HG02840 (cell line): ENCODE measurements at regions not wholly inside any gene's neighbourhood (a gene's known extent, or its start where the extent isn't known, plus 50 kb on each side); places are given as distances from the start of the nearest gene placed in this dataset.

ENCODE experiments used
- ATAC-seq: cut with Tn5 transposase; IDR thresholded peaks from one replicate; pipeline ENCODE4 v1.9.1; 2021; ENCODE audit warnings: mild to moderate bottlenecking, moderate library complexity, moderate number of reproducible peaks; ENCODE audit not compliant: unreplicated experiment, low FRiP score

DNA sequence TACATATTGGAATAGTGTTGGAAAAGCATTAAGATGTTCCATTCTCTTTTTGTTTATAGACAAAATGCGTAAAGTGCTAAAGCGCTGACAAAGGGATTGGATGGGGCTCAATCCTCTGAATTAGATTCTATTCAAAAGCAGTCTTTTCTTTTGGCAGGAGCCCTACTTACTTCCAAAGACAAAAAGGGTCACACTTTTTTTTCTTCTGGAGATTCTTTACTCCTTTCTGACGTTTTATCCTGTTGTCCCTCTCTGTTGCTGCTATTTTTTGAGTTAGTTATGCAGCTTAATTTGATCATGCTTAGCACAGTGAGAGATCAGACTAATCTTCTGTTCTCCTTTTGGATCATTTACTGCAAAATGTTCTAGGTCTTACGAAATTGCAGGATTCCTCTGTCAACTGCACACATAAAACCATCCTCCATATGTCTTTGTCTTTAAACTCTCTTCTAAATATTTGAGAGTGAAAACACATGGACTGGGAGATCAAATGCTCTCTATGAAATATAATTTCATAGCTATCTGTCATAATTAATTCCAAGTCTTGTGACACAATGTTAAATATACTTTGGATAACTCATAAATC is 656.4 kb upstream of the ADGRL2 start:
- no peak for ATAC-seq

DNA sequence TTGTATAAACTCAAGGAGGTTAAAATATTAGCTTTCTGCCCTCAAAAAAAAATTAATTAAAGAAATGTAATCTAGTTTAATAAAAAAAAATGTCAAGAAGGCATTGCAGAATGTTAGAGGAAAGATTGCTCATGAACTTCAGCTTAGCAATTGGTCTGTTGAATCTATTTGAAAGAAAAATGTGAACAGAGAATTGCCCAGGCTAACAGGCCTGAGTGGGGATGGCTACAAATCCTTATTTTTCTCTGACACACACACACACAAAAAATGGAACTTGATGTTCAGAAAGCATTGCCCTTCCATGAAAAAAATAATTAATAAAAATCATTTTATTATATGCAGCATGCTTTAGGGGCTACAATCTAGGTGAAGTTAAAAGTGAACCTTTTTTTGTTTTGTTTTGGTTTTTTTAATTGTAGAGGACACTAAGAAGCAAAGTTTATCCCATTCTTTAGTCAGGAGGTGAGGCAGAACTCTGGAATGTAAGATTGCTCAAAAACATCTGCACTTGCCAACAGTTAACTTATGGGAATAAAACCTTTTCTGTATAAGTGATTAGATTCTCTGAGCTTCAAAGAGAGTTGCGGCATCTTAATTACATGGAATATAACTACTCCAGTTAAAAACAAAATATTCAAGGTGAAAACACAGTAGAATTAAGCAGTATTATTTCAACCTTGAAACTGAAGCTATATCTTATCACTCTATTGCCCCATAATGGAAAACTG is 658.5 kb upstream of the ADGRL2 start:
- no peak for ATAC-seq

DNA sequence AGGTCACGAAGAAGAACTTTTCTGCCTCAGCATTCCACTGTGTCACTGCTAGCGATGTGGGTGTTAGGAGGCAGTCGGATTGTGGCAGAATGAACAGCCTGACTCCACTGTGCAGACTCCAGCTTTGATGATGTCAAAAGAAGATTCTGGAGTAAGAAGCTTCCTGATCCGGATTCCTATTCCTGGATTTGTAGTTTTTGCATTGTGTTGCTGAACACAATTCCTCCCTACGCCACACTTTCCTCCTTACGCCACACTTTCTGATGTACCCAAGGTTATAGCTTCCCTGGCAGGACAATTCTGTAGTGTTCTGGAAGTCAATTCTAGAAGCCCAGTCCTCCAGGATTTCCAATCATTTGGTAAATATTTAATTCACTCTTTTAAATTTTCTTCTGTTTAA is 665.2 kb upstream of the ADGRL2 start:
- no peak for ATAC-seq

DNA sequence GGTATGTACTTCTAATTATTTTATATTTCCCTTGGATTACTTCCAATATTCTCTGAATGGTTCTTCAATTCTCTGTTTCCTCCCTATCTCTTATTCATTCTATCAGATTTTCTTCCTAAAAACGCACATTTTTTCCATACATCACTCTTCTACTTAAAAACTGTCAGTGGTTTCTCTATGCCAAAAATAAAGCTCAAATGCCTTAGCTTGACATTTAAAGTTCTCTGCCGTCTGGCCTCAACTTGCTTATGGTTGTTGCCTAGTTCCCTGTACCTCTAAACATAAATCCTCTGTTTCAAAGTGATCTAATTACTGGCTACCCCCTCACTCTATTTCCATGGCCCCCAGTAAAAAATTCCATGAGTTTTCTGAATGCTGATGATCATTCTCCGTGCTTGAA is 671.0 kb upstream of the ADGRL2 start:
- ATAC-seq: no peak

DNA sequence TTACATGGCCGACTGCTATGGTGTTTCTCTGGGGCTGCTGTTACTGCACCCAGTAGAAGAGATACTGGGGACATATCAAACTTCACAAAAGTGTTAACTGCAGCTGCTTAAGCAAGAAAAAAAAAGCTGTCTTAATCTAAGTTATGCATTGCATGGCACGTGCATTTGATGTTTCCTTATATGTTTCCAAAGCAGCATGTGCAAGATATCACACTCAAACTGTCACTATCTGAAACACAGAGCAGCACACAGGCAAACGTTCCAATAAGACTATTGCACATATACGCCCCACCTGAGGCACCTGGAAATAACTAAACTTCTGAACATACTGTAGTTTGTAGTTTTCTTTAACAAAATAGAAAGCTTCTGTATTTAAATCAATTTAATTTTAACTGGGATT is 671.4 kb upstream of the ADGRL2 start:
- ATAC-seq: no peak

DNA sequence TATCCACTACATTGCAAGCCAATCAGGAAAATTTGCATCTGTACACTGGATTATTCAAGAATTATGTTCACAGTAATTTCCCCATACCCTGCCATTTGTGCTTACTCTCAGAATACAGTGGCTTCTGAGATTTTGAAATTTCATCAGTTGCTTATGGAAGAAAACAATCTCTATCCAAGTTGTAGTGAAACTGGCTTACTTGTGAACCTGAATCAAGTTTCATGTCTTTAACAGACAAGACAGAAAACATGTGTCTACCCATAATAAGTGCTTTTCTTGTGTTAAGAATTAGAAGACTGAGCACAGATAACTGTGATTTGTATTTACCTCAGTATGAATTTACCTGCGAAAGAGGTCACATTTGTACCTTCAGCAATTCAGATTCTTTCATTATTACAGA is 672.7 kb upstream of the ADGRL2 start:
- no peak for ATAC-seq

DNA sequence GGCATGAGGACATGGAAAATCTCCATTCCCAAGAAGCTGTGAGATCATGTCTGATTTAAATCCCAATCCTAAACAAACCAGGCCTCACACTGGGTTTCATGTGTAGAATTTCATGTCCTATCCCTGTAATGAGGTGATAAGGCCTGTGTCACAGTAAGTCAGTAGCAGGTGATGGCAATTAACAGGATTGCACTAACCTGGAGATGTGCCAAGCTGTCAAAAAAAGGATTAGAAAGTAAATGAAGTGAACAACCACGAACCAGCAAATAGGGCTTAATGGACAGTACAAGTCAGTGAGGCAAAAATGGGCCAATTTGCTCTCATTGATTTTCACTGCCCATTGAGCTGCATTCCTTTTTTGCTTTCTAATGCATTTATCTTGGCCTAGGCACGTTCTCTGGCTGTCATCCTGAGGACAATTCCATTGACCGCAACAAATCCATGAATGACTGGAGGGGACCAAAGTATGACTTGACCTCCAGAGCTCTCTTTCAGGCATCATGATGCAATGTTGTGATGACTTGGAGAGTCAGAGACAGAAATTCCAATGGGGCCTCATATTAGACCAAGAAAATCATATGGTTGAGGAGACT is 673.6 kb upstream of the ADGRL2 start:
- ATAC-seq: no peak

DNA sequence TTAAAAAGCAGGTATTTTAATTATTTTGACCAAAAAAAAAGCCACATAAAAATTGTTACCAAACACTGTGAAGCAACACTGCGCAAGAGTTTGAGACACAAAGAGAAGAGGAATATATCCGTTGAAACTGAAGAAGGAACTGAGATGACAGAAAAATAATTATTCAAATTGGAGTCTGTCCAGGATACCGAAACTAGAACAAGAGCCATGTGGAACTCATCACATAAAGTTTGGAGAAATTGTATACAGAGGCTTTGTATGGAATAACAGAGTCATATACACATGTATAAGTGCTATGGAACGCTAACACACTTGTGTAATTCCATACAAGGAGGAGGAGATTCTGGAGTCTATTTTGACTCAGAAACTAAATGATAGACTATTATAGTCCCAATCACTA is 675.1 kb upstream of the ADGRL2 start:
- no peak for ATAC-seq

DNA sequence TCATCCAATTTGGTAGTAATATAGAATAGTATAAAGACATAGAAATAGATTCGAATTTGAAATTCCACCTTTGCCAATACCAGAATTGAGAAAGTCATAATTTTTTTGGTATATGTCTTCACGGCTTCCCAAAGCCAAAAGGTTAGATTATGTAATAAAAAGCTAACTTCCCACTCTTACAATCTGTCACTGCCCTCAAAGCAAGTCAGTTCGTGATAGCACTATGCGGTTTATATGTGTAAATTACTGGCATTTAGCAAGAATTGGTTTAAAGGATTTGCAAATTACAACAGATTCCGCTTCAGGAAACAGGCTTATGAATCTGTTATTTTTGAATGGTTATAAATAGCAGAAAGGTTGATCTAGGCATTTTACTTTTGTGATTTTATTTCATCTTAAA is 679.4 kb upstream of the ADGRL2 start:
- ATAC-seq: no peak

DNA sequence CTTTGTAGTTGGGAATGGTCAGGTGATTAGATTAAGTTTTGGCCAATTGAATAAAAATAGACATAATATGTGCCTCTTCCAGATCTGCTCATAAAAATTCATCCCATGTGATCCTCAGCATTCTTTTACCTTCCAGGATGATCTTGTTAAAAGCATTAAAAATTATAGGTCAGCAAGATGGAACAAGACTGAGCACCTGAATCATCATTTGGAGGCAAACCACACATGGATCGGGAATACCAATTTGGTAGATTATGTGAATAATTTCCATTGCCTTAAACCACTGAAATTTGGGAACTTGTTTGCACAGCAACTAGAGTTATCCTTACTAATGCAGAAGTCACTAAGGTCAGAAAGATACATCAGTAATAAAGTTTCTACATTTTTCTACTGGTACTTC is 681.4 kb upstream of the ADGRL2 start:
- ATAC-seq: no peak

DNA sequence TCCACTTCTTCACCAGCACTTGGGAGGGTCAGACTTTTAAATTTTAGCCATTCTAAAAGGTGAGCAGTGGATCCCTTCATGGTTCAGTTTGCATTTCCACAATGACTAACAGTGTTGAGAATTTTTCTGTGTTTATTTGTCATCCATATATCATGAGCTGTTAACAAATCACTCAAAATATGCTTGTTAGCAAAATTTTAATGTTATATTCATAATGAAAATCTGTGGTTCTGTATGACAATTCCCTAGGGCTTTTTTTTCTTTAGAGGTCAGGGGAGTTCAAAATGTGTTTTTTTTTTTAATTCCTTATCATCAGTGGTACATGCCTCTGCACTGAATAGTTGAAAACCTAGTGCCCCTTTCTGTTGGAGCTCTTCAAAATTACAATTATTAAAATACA is 682.2 kb upstream of the ADGRL2 start:
- no peak for ATAC-seq

DNA sequence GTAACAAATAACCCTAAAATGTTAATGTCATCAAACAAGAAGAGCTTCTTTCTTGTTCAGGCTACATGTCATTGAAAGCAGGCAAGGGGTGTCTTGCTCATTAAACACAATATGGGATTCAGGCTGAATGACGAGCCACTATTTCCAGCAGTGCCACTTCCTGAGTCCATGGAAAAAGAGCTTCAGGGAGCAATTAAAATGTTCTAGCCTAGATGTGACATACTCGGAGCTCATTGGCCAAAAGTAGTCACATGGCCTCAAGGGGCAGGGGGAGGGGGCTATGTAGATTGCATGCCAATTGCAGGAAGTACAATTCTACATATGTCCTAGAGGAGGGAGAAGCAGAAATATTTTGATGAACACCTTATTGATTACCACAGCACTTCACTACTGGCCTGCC is 685.3 kb upstream of the ADGRL2 start:
- ATAC-seq: no peak

DNA sequence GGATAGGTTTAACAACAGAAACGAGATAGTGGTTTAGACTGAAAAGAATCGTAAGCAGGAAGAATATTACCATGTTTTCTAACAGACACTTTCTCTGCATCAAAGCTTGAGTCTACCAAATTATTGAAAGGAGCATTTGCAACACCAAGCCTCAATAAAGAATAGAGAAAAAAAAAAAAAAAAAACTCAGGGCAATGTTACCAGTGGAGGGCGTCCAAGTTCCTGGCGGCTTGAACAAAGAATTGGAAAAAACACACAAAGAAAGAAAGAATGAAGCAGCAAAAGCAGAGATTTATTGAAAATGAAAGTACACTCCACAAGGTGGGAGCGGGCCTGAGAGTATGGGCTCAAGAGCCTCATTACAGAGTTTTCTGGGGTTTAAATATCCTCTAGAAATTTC is 686.5 kb upstream of the ADGRL2 start:
- ATAC-seq: no peak

DNA sequence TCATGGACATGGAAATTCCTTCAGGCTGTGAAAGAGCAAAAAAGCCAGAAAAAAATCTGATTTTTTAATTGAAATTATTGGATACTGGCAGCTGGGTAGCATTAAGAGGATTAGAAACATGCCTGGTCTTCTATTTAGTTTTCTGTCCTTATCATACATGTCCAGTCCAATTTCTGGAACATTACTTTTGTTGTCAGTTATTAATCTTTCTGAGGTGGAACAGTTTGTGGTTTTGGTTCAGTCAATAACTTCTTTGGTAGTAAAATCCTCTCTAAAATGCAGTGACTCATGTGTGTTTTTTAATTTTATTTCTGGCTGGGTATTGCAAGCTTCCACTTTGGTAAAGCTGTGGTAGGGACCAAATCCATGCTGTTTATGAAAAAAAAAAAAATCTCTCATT is 687.0 kb upstream of the ADGRL2 start:
- no peak for ATAC-seq

DNA sequence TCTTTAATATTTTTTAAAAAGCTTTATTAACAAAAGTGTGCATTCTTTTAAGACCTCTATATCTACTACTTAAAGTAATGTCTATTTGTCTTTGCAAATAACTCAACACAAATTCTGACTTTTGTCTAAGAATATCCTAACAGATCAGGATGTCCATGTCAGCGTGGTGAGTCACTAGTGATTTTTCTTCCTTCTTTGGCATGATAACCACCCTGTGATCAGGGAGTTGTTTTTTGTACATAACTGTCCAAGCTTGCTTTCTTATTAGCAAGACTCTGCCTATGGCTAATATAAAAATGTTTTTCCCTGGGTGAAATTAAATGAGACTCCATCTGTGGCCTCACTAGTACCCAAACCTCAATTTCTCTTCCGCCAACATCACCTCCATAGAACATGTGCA is 688.9 kb upstream of the ADGRL2 start:
- no peak for ATAC-seq

DNA sequence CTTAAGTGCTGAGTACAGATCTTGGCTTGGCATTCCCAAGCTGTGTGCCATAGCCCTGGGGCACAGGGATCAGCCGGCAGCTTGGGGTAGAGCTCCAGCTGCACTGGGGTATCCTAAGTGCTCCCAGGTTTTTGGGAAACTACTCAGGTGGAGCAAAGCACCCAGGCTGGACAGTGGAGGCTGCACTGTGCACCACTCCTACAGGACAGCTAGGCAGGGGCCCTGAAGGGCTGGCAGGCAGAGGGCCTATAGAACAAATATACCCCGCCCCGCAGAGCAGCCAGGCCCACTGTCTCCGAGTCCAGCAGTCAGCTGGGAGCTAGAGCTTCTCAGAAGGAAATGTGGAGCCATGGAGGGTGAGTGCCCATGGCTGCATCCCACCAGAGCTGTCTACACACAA is 691.7 kb upstream of the ADGRL2 start:
- no peak for ATAC-seq

DNA sequence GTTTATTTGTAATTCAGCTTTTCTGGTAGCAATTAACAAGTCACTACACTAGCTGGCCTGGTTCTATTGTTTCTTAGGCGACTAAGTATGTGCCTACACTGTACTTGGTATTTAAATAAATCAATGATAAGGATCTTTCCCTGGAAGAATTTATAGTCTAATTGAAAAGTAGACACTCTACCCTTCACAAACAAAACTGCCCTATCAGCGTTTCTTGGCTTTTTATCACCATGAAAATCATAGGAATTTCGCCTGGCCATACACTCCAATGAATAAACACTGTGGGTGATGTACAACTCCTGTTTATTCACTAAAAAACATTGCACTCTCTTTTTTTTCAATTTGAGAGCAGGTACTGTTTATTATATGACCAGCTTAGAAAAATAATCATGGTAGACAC is 702.9 kb upstream of the ADGRL2 start:
- ATAC-seq: no peak

DNA sequence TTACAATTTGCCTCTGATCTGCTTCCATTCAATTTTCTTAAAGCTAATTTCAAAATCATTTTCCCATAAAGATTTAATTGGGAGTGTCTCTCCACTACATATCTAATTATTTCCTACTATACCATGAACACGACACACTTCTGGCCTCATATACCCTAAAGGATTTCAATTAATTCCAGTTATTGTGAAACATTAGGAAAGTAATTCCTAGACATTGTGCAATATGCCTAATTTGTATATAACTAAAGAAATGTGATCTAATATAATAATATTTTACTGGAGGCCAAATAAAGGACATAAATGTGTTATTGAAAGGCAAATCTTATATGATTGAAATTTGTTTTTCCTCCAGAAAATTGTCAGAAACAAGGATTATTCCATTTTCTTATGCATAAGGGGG is 727.2 kb upstream of the ADGRL2 start:
- ATAC-seq: no peak

DNA sequence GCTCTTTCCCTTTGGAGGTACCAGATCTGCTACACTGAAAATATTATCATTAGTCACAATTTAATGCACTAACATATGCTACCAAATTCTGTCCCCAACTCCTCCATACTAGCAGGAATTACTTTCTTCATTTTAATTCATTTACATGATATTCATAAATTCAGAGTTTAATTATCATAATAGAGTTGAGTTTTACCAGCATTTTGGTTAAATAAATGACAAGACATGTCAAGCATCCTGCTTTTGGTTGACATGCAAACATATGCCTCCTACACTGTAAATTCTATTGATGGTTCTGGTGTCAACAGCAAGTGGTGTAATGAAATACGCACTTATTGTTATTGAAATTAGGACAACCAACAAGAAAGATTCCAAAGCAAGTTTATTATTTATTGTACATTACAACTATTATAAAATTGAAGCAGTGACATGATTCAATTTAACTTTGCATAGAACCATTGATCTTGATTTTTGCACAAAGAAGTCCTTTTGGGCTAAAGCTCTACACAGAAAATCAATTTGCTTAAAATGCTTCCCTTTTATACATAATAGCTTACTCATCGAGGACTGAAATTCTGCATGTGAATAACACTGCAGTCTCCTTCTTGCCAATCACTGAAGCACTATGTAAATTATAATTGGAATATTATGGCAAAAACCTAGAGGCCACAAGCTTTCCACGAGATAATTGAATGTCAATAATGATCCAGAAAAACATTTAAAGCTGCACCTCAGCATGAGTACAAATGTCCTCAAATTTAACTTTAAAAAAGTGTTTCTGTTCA is 728.6 kb upstream of the ADGRL2 start:
- ATAC-seq: no peak

DNA sequence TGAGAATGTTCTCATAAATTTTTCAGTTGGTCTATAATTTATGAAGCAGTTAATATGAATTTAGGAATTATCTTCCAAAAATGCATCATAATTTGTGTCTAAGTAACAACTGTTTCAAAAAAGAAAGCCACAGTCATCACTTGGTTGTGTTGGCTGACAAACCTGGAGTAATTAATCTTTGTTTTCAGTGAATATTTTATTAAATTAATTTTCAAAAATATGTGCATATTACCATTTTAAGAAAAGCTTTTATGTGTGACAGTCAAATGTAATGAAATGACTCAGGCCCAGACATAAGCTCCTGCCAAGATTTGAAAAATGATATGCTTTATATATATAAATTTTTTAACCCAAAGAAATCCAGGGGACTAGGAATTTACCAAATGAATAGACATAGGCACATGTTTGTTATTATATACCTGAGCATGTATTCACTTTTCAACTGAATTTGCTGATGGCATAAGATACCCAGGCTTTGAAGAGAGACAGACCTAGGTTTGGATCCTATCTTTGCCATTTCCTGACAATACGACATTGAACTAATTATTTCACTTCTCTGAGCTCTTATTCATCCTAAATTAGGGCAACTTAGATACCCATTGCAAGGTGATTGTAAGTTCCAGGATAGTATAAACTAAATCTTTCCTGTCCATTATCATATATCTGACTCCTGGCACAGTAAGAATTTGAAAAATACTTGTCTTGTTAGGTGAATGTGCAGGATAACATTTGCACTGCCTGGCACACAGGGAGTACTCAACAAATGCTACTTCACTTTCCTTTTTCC is 729.5 kb upstream of the ADGRL2 start:
- no peak for ATAC-seq

DNA sequence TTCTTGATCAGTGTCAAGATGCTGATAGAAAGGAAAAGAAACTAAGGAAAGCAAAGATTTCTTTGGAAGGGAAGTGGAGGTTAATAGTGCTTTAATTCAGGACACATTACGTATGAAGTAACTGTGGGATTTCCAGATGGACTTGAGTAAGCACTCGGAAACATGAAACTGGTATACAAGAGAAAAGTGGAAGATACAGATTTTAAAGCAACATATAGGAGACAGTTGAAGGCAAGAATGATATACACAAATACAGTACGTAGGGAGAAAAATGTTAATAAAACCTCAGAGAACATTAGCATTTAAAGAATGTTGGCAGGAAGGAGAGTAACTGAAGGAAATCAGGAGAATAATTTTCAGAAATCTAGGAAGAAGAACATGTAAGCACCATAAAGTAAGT is 730.9 kb upstream of the ADGRL2 start:
- no peak for ATAC-seq
